ENCODE measurements at regions not wholly inside any gene's neighbourhood (a gene's known extent, or its start where the extent isn't known, plus 50 kb on each side); places are given as distances from the start of the nearest gene placed in this dataset.

GRCh38 chr11:104338186-104338585 is 174.2 kb upstream of the PDGFD start:
- Histone ChIP-seq H3K27ac (ENCODE audit: low read depth, low read length, poor library complexity, severe bottlenecking) (no peak overlapping the region), H3K4me2 (ENCODE audit: low read length) (no peak overlapping the region), H2AFZ (ENCODE audit: low read length) (no peak overlapping the region), H3K4me3 (ENCODE audit: low read depth, low read length, poor library complexity, severe bottlenecking) (no peak overlapping the region), H3K4me1 (ENCODE audit: insufficient read depth, low read length, poor library complexity, severe bottlenecking) (no peaks in the 10 kb centered on the region), H3K9me3 (ENCODE audit: low read length) (no peaks in the 10 kb centered on the region), H3K9me2 (ENCODE audit: insufficient read depth, low read length) (no peaks in the 10 kb centered on the region), H4K20me1 (ENCODE audit: insufficient read depth, low read length) (no peaks in the 10 kb centered on the region), H3K79me2 (ENCODE audit: insufficient read depth, low read depth, low read length) (no peaks in the 10 kb centered on the region), H3K36me3 (ENCODE audit: insufficient read depth, low read length) (no peaks in the 10 kb centered on the region)
- BruUV-seq (replicated peaks) = no TSS peak
- DNase-seq (ENCODE audit: low spot score) = no peak
- ChIA-PET POLR2A (no interaction called here), CTCF (ENCODE audit: unreplicated experiment) (no interaction called here)
- intact Hi-C loops (cut with micrococcal nuclease; ENCODE audit: unreplicated experiment) = no loop called here
- no peak for TF ChIP-seq EZH2phosphoT487 (IDR thresholded peaks at IDR 0.05; ENCODE audit: borderline replicate concordance, low read depth, low read length)
- no peak for TF ChIP-seq CTCF (conservative IDR thresholded peaks at IDR 0.05; ENCODE audit: low read length)

GRCh38 chr11:104337273-104337672 is 173.3 kb upstream of the PDGFD start:
- TF ChIP-seq CTCF (conservative IDR thresholded peaks at IDR 0.05; ENCODE audit: low read length) = no peak
- no peak for TF ChIP-seq EZH2phosphoT487 (IDR thresholded peaks at IDR 0.05; ENCODE audit: borderline replicate concordance, low read depth, low read length)
- BruUV-seq (replicated peaks) = no TSS peak
- H3K27ac ChIP-seq (ENCODE audit: low read depth, low read length, poor library complexity, severe bottlenecking) = no peak overlapping the region
- H4K20me1 ChIP-seq (ENCODE audit: insufficient read depth, low read length) = no peaks in the 10 kb centered on the region
- H3K79me2 ChIP-seq (ENCODE audit: insufficient read depth, low read depth, low read length) = no peaks in the 10 kb centered on the region
- no peaks in the 10 kb centered on the region for H3K4me1 ChIP-seq (ENCODE audit: insufficient read depth, low read length, poor library complexity, severe bottlenecking)
- H3K36me3 ChIP-seq (ENCODE audit: insufficient read depth, low read length) = no peaks in the 10 kb centered on the region
- DNase-seq (ENCODE audit: low spot score) = no peak
- no peak overlapping the region for H2AFZ ChIP-seq (ENCODE audit: low read length)
- H3K9me3 ChIP-seq (ENCODE audit: low read length) = no peaks in the 10 kb centered on the region
- no peak overlapping the region for H3K4me3 ChIP-seq (ENCODE audit: low read depth, low read length, poor library complexity, severe bottlenecking)
- no peaks in the 10 kb centered on the region for H3K9me2 ChIP-seq (ENCODE audit: insufficient read depth, low read length)
- intact Hi-C loops (cut with micrococcal nuclease; ENCODE audit: unreplicated experiment) = no loop called here
- CTCF ChIA-PET (ENCODE audit: unreplicated experiment) = no interaction called here
- POLR2A ChIA-PET = no interaction called here
- H3K4me2 ChIP-seq (ENCODE audit: low read length) = no peak overlapping the region

DNA sequence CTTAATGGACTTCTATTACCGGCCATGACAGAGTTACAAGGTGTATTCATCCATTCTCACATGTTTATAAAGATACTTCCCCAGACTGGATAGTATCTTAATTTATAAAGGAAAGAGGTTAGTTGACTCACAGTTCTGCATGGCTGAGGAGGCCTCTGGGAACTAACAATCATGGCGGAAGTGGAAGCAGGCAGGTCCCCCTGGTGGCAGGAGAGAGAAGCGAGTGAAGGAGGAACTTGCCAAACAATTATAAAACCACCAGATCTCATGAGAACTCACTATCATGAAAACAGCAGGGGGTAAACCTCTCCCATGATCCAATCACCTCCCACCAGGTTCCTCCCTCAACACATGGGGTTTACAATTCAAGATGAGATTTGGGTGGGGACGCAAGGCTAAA is 170.0 kb upstream of the PDGFD start:
- Histone ChIP-seq H3K4me1 (ENCODE audit: insufficient read depth, low read length, poor library complexity, severe bottlenecking) (no peaks in the 10 kb centered on the region), H3K79me2 (ENCODE audit: insufficient read depth, low read depth, low read length) (no peaks in the 10 kb centered on the region), H3K27ac (ENCODE audit: low read depth, low read length, poor library complexity, severe bottlenecking) (no peak overlapping the region), H4K20me1 (ENCODE audit: insufficient read depth, low read length) (no peaks in the 10 kb centered on the region), H2AFZ (ENCODE audit: low read length) (no peak overlapping the region), H3K9me2 (ENCODE audit: insufficient read depth, low read length) (no peaks in the 10 kb centered on the region), H3K36me3 (ENCODE audit: insufficient read depth, low read length) (no peaks in the 10 kb centered on the region), H3K9me3 (ENCODE audit: low read length) (no peaks in the 10 kb centered on the region), H3K4me2 (ENCODE audit: low read length) (no peak overlapping the region), H3K4me3 (ENCODE audit: low read depth, low read length, poor library complexity, severe bottlenecking) (no peak overlapping the region)
- intact Hi-C loops (cut with micrococcal nuclease; ENCODE audit: unreplicated experiment) = loop anchor here (2.0 to 5.0 kb wide), 3 partner anchors 182 to 651 kb away; no protein-coding TSS in a partner anchor
- peak; percentile 80 for TF ChIP-seq CTCF (conservative IDR thresholded peaks at IDR 0.05; ENCODE audit: low read length)
- TF ChIP-seq EZH2phosphoT487 (IDR thresholded peaks at IDR 0.05; ENCODE audit: borderline replicate concordance, low read depth, low read length) = no peak
- POLR2A ChIA-PET = interaction anchor here (1.0 kb wide), 1 partner anchor 651 kb away, joined by 3 read pairs; no protein-coding TSS in a partner anchor
- CTCF ChIA-PET (ENCODE audit: unreplicated experiment) = no interaction called here
- DNase-seq (ENCODE audit: low spot score) = peak; percentile 41
- no TSS peak for BruUV-seq (replicated peaks)
